Osteoblast (primary cell): ENCODE measurements at regions not wholly inside any gene's neighbourhood (a gene's known extent, or its start where the extent isn't known, plus 50 kb on each side); places are given as distances from the start of the nearest gene placed in this dataset.
A peak's percentile ranks its signal among the peaks of the same experiment; 100 is the strongest.

Source experiments
- DNase-seq: peaks from one replicate; pipeline ENCODE4 v3.0.0; 2011; ENCODE audit warnings: low spot score, mixed read lengths; ENCODE audit not compliant: insufficient read length; ENCODE audit errors: missing footprints
- H2AFZ ChIP-seq: 2 replicates; pipeline ENCODE4 v1.6.0; 2011; ENCODE audit warnings: mild to moderate bottlenecking, low read length
- H3K27ac ChIP-seq: 2 replicates; pipeline ENCODE4 v1.5.1; 2011; ENCODE audit warnings: mild to moderate bottlenecking, low read depth, low read length, moderate library complexity
- H3K27me3 ChIP-seq: 2 replicates; pipeline ENCODE4 v1.6.0; 2012; ENCODE audit warnings: mild to moderate bottlenecking, control low read depth, inconsistent platforms, low read length, moderate library complexity; ENCODE audit not compliant: insufficient read depth
- H3K36me3 ChIP-seq: 2 replicates; pipeline ENCODE4 v1.5.1; 2011; ENCODE audit warnings: mild to moderate bottlenecking, low read length, control low read depth, moderate library complexity; ENCODE audit not compliant: insufficient read depth
- H3K4me1 ChIP-seq: 2 replicates; pipeline ENCODE4 v1.5.1; 2011; ENCODE audit warnings: mild to moderate bottlenecking, low read length, control low read depth, moderate library complexity; ENCODE audit not compliant: insufficient read depth
- H3K4me2 ChIP-seq: 2 replicates; pipeline ENCODE4 v1.6.0; 2011; ENCODE audit warnings: mild to moderate bottlenecking, low read length; ENCODE audit not compliant: insufficient read depth
- H3K4me3 ChIP-seq: fragments of 200-600 bp; sonication (generic); 3 replicates; pipeline ENCODE4 v1.5.1; 2012; ENCODE audit warnings: mild to moderate bottlenecking, low read length, inconsistent platforms; ENCODE audit not compliant: insufficient read depth
- H3K79me2 ChIP-seq: 2 replicates; pipeline ENCODE4 v1.6.0; 2012; ENCODE audit warnings: mild to moderate bottlenecking, low read length, control low read depth, inconsistent platforms; ENCODE audit not compliant: insufficient read depth
- H3K9me3 ChIP-seq: 2 replicates; pipeline ENCODE4 v1.5.1; 2011; ENCODE audit warnings: low read depth, low read length, control low read depth
- H4K20me1 ChIP-seq: 2 replicates; pipeline ENCODE4 v1.6.0; 2012; ENCODE audit warnings: mild to moderate bottlenecking, low read length, control low read depth; ENCODE audit not compliant: insufficient read depth
- CTCF ChIP-seq: IDR thresholded peaks from 2 replicates; pipeline ENCODE4 v1.5.1; 2011; ENCODE audit warnings: mild to moderate bottlenecking, low read depth, low read length, moderate library complexity; ENCODE audit errors: extremely low read depth

GRCh38 chr4:165715989-165716388 is 157.0 kb upstream of the TLL1 start:
- no peaks in the 10 kb centered on the region for H3K9me3 ChIP-seq
- H3K4me1 ChIP-seq = no peaks in the 10 kb centered on the region
- H3K4me3 ChIP-seq = no peak overlapping the region
- H3K79me2 ChIP-seq = no peaks in the 10 kb centered on the region
- no peak overlapping the region for H3K4me2 ChIP-seq
- no peak for TF ChIP-seq CTCF
- no peaks in the 10 kb centered on the region for H3K36me3 ChIP-seq
- no peaks in the 10 kb centered on the region for H4K20me1 ChIP-seq
- H2AFZ ChIP-seq = no peak overlapping the region
- peak; percentile 44 for DNase-seq
- no peak overlapping the region for H3K27ac ChIP-seq
- H3K27me3 ChIP-seq = no peaks in the 10 kb centered on the region

- no peaks in the 10 kb centered on the region for H3K4me1 ChIP-seq
- no peak overlapping the region for H3K4me2 ChIP-seq
- no peaks in the 10 kb centered on the region for H4K20me1 ChIP-seq
- H3K27ac ChIP-seq = no peak overlapping the region
- H3K79me2 ChIP-seq = no peaks in the 10 kb centered on the region
- H3K27me3 ChIP-seq = no peaks in the 10 kb centered on the region
- TF ChIP-seq CTCF = no peak
- no peak overlapping the region for H2AFZ ChIP-seq
- no peak for DNase-seq
- H3K9me3 ChIP-seq = no peaks in the 10 kb centered on the region
- H3K36me3 ChIP-seq = no peaks in the 10 kb centered on the region
- H3K4me3 ChIP-seq = no peak overlapping the region
These were observed 156.6 kb upstream of the TLL1 start for GRCh38 chr4:165716472-165716871.

GRCh38 chr4:165718660-165719059 is 154.4 kb upstream of the TLL1 start:
- Histone ChIP-seq H4K20me1 (no peaks in the 10 kb centered on the region), H3K27me3 (no peaks in the 10 kb centered on the region), H3K36me3 (no peaks in the 10 kb centered on the region), H3K27ac (no peak overlapping the region), H3K79me2 (no peaks in the 10 kb centered on the region), H2AFZ (no peak overlapping the region), H3K4me3 (no peak overlapping the region), H3K4me1 (no peaks in the 10 kb centered on the region), H3K9me3 (no peaks in the 10 kb centered on the region), H3K4me2 (no peak overlapping the region)
- no peak for DNase-seq
- TF ChIP-seq CTCF = no peak

GRCh38 chr4:165720411-165721082 is 152.5 kb upstream of the TLL1 start:
- no peaks in the 10 kb centered on the region for H3K27me3 ChIP-seq
- H3K4me2 ChIP-seq = no peak overlapping the region
- H3K4me1 ChIP-seq = no peaks in the 10 kb centered on the region
- no peak overlapping the region for H3K27ac ChIP-seq
- no peak overlapping the region for H2AFZ ChIP-seq
- no peaks in the 10 kb centered on the region for H3K79me2 ChIP-seq
- H3K36me3 ChIP-seq = no peaks in the 10 kb centered on the region
- no peaks in the 10 kb centered on the region for H3K9me3 ChIP-seq
- H3K4me3 ChIP-seq = no peak overlapping the region
- no peak for DNase-seq
- no peaks in the 10 kb centered on the region for H4K20me1 ChIP-seq
- no peak for TF ChIP-seq CTCF
